ENCODE measurements at regions not wholly inside any gene's neighbourhood (a gene's known extent, or its start where the extent isn't known, plus 50 kb on each side); places are given as distances from the start of the nearest gene placed in this dataset.
A peak's percentile ranks its signal among the peaks of the same experiment; 100 is the strongest.

- Histone ChIP-seq H3K36me3 (no peaks in the 10 kb centered on the region), H3K4me3 (no peak overlapping the region), H3K27me3 (no peaks in the 10 kb centered on the region), H3K9me3 (no peaks in the 10 kb centered on the region), H3K4me1 (no peaks in the 10 kb centered on the region), H3K27ac (no peak overlapping the region)
- TF ChIP-seq EP300 (IDR thresholded peaks at IDR 0.05), result no peak
- TF ChIP-seq POLR2A (IDR thresholded peaks at IDR 0.05), result no peak
- no peak for TF ChIP-seq CTCF (IDR thresholded peaks at IDR 0.05)
- TF ChIP-seq POLR2AphosphoS5 (IDR thresholded peaks at IDR 0.05), result no peak
- DNase-seq, result peak; percentile 45
- 61 to 66% methylated on average over 22 of the region's 22 CpGs for WGBS, 2 donors
- intact Hi-C loops (cut with DNase I), result no loop called here
These were observed 229.5 kb upstream of the COPS8 start for GRCh38 chr2:236855866-236856847.

- WGBS, 2 donors, result 57 to 59% methylated on average over 3 of the region's 3 CpGs
- Histone ChIP-seq H3K27me3 (no peaks in the 10 kb centered on the region), H3K4me3 (no peak overlapping the region), H3K36me3 (no peaks in the 10 kb centered on the region), H3K9me3 (no peaks in the 10 kb centered on the region), H3K27ac (no peak overlapping the region), H3K4me1 (no peaks in the 10 kb centered on the region)
- no peak for DNase-seq
- TF ChIP-seq EP300 (IDR thresholded peaks at IDR 0.05) (no peak), CTCF (IDR thresholded peaks at IDR 0.05) (no peak), POLR2A (IDR thresholded peaks at IDR 0.05) (no peak), POLR2AphosphoS5 (IDR thresholded peaks at IDR 0.05) (no peak)
- intact Hi-C loops (cut with DNase I), result no loop called here
These were observed 228.8 kb upstream of the COPS8 start for GRCh38 chr2:236856848-236857235.

GRCh38 chr2:236857246-236857645 lies 228.4 kb upstream of the COPS8 start:
- H3K4me3 ChIP-seq, result no peak overlapping the region
- WGBS, 2 donors, result 64 to 69% methylated on average over 10 of the region's 10 CpGs
- no peaks in the 10 kb centered on the region for H3K4me1 ChIP-seq
- DNase-seq, result peak; percentile 42
- H3K36me3 ChIP-seq, result no peaks in the 10 kb centered on the region
- H3K9me3 ChIP-seq, result no peaks in the 10 kb centered on the region
- H3K27me3 ChIP-seq, result no peaks in the 10 kb centered on the region
- H3K27ac ChIP-seq, result no peak overlapping the region
- intact Hi-C loops (cut with DNase I), result no loop called here
- no peak for TF ChIP-seq POLR2AphosphoS5 (IDR thresholded peaks at IDR 0.05)
- no peak for TF ChIP-seq EP300 (IDR thresholded peaks at IDR 0.05)
- TF ChIP-seq POLR2A (IDR thresholded peaks at IDR 0.05), result no peak
- TF ChIP-seq CTCF (IDR thresholded peaks at IDR 0.05), result no peak

- no peak for TF ChIP-seq EP300 (IDR thresholded peaks at IDR 0.05)
- intact Hi-C loops (cut with DNase I), result no loop called here
- Histone ChIP-seq H3K4me3 (no peak overlapping the region), H3K27ac (no peak overlapping the region), H3K9me3 (no peaks in the 10 kb centered on the region), H3K27me3 (no peaks in the 10 kb centered on the region), H3K36me3 (no peaks in the 10 kb centered on the region), H3K4me1 (no peaks in the 10 kb centered on the region)
- 90 to 94% methylated on average over 7 of the region's 7 CpGs for WGBS, 2 donors
- DNase-seq, result peak; percentile 46
These were observed 227.9 kb upstream of the COPS8 start for GRCh38 chr2:236857781-236858180.

- 79 to 81% methylated on average over 5 of the region's 5 CpGs for WGBS, 2 donors
- peak; percentile 27 for DNase-seq
These were observed 227.0 kb upstream of the COPS8 start for GRCh38 chr2:236858661-236859060.

More at GRCh38 chr2:236858661-236859060, 227.0 kb upstream of the COPS8 start:
- H3K27ac ChIP-seq, result no peak overlapping the region
- H3K27me3 ChIP-seq, result no peaks in the 10 kb centered on the region
- H3K36me3 ChIP-seq, result no peaks in the 10 kb centered on the region
- H3K9me3 ChIP-seq, result no peaks in the 10 kb centered on the region
- intact Hi-C loops (cut with DNase I), result no loop called here
- TF ChIP-seq POLR2A (IDR thresholded peaks at IDR 0.05) (no peak), CTCF (IDR thresholded peaks at IDR 0.05) (no peak), EP300 (IDR thresholded peaks at IDR 0.05) (no peak)
- no peaks in the 10 kb centered on the region for H3K4me1 ChIP-seq
- no peak overlapping the region for H3K4me3 ChIP-seq
